ENCODE measurements at regions not wholly inside any gene's neighbourhood (a gene's known extent, or its start where the extent isn't known, plus 50 kb on each side); places are given as distances from the start of the nearest gene placed in this dataset.
"Not testable (repeated sequence)": the region's sequence is repeated elsewhere in the genome, so short reads cannot be mapped to it uniquely, and the experiment has no call there.

- no peak for DNase-seq
Measured at GRCh38 chr12:46487567-46488131, 115.1 kb upstream of the SLC38A2 start.

GRCh38 chr12:46486588-46486987, 114.0 kb upstream of the SLC38A2 start:
- no peak for DNase-seq

- no peak for DNase-seq
Measured at GRCh38 chr12:46485853-46486252, 113.3 kb upstream of the SLC38A2 start.

GRCh38 chr12:46484396-46485061, 112.0 kb upstream of the SLC38A2 start:
- DNase-seq: no peak

- no peak for DNase-seq
Measured at GRCh38 chr12:46483572-46484395, 111.2 kb upstream of the SLC38A2 start.

- DNase-seq: no peak
Measured at GRCh38 chr12:46480724-46481123, 108.2 kb upstream of the SLC38A2 start.

- no peak for DNase-seq
Measured at GRCh38 chr12:46480316-46480715, 107.7 kb upstream of the SLC38A2 start.

- no peak for DNase-seq
Measured at GRCh38 chr12:46478123-46478522, 105.5 kb upstream of the SLC38A2 start.

GRCh38 chr12:46477541-46477940, 105.0 kb upstream of the SLC38A2 start:
- DNase-seq: no peak

GRCh38 chr12:46475972-46476645, 103.5 kb upstream of the SLC38A2 start:
- no peak for DNase-seq

- not testable (repeated sequence) for DNase-seq
Measured at GRCh38 chr12:46474385-46474784, 101.8 kb upstream of the SLC38A2 start.

- DNase-seq: no peak
Measured at GRCh38 chr12:46473634-46474329, 101.2 kb upstream of the SLC38A2 start.

GRCh38 chr12:46472893-46473633, 100.5 kb upstream of the SLC38A2 start:
- no peak for DNase-seq

- no peak for DNase-seq
Measured at GRCh38 chr12:46472144-46472705, 99.7 kb upstream of the SLC38A2 start.

GRCh38 chr12:46471404-46471803, 98.8 kb upstream of the SLC38A2 start:
- no peak for DNase-seq

- no peak for DNase-seq
Measured at GRCh38 chr12:46470975-46471374, 98.4 kb upstream of the SLC38A2 start.

GRCh38 chr12:46470036-46470627, 97.6 kb upstream of the SLC38A2 start:
- no peak for DNase-seq

- no peak for DNase-seq
Measured at GRCh38 chr12:46468813-46469212, 96.2 kb upstream of the SLC38A2 start.

GRCh38 chr12:46468160-46468559, 95.6 kb upstream of the SLC38A2 start:
- DNase-seq: no peak

- DNase-seq: no peak
Measured at GRCh38 chr12:46465307-46465706, 92.7 kb upstream of the SLC38A2 start.

GRCh38 chr12:46464863-46465262, 92.3 kb upstream of the SLC38A2 start:
- no peak for DNase-seq
